ENCODE measurements at regions not wholly inside any gene's neighbourhood (a gene's known extent, or its start where the extent isn't known, plus 50 kb on each side); places are given as distances from the start of the nearest gene placed in this dataset.

DNA sequence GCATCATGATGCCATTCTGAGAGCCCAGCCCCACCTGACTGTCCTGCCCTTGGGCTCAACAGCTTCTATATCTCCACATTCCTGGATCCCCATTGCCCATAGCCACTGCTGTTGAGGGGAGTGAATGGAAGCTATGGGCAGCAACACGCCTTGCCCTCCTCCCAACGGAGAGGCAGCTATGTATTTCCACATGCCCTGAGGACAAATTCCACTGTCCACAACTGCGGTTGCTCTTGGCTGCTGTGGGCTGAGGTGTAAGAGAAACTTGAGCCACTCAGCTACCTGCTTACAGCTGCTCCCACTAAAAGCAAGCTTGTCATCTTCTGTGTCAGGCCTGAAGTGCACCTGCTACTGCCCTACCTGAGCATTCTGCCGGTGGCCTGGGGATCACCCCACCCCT is 222.9 kb downstream of the PSAT1 start:
- TF ChIP-seq, protein P1, sequence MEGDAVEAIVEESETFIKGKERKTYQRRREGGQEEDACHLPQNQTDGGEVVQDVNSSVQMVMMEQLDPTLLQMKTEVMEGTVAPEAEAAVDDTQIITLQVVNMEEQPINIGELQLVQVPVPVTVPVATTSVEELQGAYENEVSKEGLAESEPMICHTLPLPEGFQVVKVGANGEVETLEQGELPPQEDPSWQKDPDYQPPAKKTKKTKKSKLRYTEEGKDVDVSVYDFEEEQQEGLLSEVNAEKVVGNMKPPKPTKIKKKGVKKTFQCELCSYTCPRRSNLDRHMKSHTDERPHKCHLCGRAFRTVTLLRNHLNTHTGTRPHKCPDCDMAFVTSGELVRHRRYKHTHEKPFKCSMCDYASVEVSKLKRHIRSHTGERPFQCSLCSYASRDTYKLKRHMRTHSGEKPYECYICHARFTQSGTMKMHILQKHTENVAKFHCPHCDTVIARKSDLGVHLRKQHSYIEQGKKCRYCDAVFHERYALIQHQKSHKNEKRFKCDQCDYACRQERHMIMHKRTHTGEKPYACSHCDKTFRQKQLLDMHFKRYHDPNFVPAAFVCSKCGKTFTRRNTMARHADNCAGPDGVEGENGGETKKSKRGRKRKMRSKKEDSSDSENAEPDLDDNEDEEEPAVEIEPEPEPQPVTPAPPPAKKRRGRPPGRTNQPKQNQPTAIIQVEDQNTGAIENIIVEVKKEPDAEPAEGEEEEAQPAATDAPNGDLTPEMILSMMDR (IDR thresholded peaks at IDR 0.05): no peak
- no peak for TF ChIP-seq JUNB (IDR thresholded peaks at IDR 0.05)
- TF ChIP-seq REST (IDR thresholded peaks at IDR 0.05): no peak
- no peak for TF ChIP-seq MAZ (IDR thresholded peaks at IDR 0.05; ENCODE audit: borderline replicate concordance, low read depth, low read length)
- TF ChIP-seq POLR2A (IDR thresholded peaks at IDR 0.05; ENCODE audit: low read length): no peak
- TF ChIP-seq GATA3 (IDR thresholded peaks at IDR 0.05; ENCODE audit: borderline replicate concordance): no peak
- no peak for TF ChIP-seq MAX (IDR thresholded peaks at IDR 0.05)
- no peak for TF ChIP-seq SREBF2 (IDR thresholded peaks at IDR 0.05)
- TF ChIP-seq JUN (IDR thresholded peaks at IDR 0.05): no peak
- no peak for TF ChIP-seq RARB (CRISPR knock-in tag; IDR thresholded peaks at IDR 0.05)
